Ishikawa (cell line): ENCODE measurements at regions not wholly inside any gene's neighbourhood (a gene's known extent, or its start where the extent isn't known, plus 50 kb on each side); places are given as distances from the start of the nearest gene placed in this dataset.

Experiments
- EP300 ChIP-seq: IDR thresholded peaks from 2 replicates; pipeline ENCODE4 v1.6.1; 2012; ENCODE audit warnings: borderline replicate concordance
- RAD21 ChIP-seq: IDR thresholded peaks from 2 replicates; pipeline ENCODE4 v1.6.1; 2012; ENCODE audit warnings: low read depth
- REST ChIP-seq: IDR thresholded peaks from 2 replicates; pipeline ENCODE4 v1.6.1; 2012; ENCODE audit warnings: low read depth, mild to moderate bottlenecking
- TAF1 ChIP-seq: IDR thresholded peaks from 2 replicates; pipeline ENCODE4 v1.6.1; 2012; ENCODE audit warnings: low read depth, mild to moderate bottlenecking
- TF ChIP-seq, protein P1 (sequence below): IDR thresholded peaks from 2 replicates; pipeline ENCODE4 v1.6.1; 2012

DNA sequence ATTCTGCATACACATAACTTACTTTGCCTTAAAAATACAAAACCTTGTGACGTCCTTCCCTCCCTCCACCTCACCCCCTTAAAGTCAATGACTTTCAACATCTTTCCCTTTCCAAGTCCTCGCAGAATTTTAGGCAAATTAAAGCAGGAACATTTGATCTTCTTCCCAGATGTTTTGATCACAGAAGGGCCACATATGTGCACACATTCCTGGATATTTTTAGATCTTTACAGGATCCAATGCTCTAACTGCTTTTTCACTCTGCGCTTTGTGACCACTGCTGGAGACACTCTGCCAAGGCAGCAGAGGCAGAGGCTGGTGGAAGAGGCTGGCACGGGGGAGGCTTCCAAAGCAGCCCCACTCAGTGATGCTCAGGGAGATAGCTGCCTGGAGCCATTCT lies 130.7 kb downstream of the SEC61B start:
- TF ChIP-seq TAF1 = no peak
- TF ChIP-seq, protein P1, sequence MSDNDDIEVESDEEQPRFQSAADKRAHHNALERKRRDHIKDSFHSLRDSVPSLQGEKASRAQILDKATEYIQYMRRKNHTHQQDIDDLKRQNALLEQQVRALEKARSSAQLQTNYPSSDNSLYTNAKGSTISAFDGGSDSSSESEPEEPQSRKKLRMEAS = no peak
- TF ChIP-seq REST = no peak
- TF ChIP-seq EP300 = no peak
- no peak for TF ChIP-seq RAD21
